Mucosa of gallbladder (tissue), 1 donor: ENCODE measurements at regions not wholly inside any gene's neighbourhood (a gene's known extent, or its start where the extent isn't known, plus 50 kb on each side); places are given as distances from the start of the nearest gene placed in this dataset.

Experiments used
- DNase-seq: peaks from one replicate; pipeline ENCODE4 v3.0.0-alpha.2; 2020; ENCODE audit warnings: low spot score
- donor health status: DM: no; HTN: no; CAD: no.

- no peak for DNase-seq
These were observed 113.6 kb downstream of the OAT start for GRCh38 chr10:124305131-124305530.

DNA sequence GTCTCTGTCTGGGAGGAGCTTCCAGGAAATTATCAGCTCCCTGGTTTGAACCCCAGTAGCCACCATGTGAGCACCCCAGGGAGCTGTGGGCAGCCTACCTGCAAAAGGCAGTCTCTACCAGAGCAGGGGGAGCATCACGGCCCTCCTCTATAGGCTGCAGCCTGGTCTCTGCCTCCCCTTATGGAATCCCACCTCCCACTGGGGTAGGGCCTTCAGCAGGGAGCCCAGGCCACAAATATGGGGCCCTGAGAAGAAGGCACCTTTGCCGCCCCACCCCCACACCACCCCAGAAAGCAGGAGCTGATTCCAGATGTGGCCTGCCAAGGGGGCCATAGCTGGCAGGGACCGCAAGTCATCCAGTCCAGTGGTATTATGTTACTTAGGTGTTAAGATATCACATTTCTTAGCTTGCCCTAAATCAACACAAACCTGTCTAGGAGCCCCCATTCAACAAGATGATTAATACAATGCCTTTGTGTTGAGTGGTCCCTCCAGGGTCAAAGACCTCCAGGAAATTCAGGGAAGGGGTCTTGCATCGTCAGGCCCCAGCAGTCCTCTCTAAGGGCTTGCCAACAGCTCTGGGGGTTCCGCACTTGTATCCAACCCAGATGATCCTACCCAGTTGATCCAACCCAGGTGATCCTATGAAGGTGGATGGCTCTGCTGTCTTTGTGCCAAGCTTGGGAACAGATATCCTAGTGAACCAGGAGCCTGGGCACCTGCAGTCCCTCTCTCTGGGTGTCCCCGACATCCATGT, 114.9 kb downstream of the OAT start:
- no peak for DNase-seq

- DNase-seq, result no peak
These were observed 115.7 kb downstream of the OAT start for GRCh38 chr10:124302951-124303505.

DNA sequence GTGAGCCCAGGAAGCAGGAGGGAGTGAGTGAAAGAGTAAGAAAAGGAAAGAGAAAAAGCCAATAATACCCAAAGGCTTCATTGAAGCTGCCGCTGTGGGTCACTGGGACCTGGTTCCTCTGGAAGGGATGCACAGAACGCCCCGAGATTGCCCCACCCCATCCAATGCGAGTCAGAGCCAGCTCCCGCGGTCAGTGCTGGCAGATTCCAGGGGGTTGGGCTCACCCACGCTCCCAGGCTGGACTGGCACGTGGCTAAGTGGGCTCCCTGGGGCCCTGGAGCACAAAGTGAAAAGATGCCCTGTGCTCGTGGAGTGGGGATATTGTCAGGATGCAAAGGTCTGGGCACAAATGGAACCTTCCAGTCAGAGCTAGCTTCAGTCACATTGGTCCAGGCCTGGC, 117.0 kb downstream of the OAT start:
- no peak for DNase-seq

DNA sequence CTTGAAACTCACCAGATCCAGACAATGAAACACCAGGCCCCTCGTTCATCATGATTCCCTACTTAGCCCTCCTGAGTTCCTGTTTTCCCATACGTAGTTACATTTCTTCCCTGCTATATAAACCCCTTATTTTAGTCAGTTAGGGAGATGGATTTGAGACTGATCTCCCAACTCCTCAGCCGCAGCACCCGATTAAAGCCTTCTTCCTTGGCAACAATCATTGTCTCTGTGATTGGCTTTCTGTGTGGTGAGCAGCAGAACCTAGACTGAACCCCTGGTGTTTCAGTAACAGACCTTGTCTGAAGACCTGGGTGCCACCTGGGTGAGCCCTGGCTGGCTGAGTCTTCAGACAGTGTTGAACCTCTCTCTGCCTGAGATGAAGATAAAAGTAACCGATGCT, 118.0 kb downstream of the OAT start:
- DNase-seq, result no peak

DNA sequence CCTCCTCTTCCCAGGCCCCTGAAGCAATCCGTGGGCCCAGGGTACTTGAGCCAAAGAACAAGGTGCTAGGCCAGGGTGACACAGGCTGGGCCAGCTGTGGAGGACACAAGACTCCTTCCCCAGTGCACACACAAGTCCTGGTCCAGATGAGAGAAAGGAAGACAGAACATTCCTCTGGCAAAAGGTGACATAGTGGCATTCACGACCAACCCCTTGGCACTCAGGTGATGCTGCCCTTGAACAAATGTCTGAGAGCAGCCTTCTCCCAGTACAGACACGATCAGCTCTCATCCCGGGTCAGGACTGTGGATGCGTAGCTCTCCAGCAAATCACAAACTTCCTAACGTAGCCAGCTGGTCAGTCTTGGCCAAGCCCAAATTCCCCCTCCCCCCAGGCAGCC, 118.5 kb downstream of the OAT start:
- DNase-seq, result no peak

DNA sequence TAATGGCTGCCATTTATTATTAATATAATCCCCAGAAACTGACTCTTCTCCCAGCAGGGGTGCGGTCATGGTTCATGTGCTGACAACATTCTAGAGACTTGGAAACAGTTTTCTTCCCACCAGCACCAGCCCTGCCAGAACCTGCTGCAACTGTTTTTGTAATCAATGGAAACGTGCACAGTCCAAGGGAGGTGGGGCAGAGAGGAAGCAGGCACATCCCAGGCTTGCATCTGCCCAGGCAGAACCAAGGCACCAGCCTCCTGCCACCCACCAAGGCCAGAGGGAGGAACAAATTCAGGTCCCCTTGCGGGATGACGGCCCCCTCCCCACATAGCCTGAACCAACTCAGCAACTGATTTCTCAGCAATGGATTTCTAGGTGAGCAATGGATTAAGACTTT, 119.0 kb downstream of the OAT start:
- DNase-seq, result no peak

GRCh38 chr10:124298891-124299290, 119.8 kb downstream of the OAT start:
- no peak for DNase-seq

GRCh38 chr10:124296813-124297788, 121.6 kb downstream of the OAT start:
- no peak for DNase-seq

- no peak for DNase-seq
These were observed 122.5 kb downstream of the OAT start for GRCh38 chr10:124296121-124296812.

GRCh38 chr10:124294811-124295770, 123.6 kb downstream of the OAT start:
- DNase-seq, result no peak

DNA sequence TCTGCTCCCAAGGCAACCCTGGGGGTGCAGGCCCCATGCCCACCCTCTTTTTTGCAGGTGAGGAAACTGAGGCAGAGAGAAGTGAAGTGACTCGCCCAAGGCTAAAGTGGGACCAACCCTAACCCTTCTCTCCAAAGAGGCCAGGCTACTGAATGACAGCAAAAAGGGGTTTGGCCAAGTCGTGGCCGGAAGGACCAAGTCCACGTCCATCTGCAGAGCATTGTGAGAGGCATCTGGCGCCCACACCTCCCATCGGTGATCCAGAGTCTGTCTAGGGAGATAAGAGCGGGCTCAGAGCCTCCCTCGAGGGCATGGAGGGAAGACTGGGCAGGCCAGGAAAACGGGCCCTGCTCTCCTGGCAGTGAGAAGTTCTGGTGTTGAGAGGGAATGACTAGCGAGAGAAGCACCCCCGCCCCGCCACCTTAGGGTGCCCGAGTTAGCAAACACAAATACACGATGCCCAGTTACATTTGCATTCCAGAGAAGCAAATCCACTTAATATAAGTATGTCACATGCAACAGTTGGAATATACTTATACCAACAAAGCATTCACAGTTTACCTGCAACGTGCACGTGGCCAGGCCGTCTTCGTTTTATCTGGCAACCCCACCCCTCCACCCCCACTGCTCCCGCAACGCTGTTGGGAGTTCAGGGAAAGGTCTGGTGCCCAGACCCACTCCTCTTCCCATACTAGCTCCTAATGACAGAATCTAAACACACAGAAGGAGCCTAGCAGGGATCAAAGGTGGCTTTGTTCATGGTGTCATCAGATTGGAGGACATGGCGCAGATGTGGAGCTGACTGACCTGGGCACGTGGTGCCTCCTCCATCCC, 124.9 kb downstream of the OAT start:
- no peak for DNase-seq

DNA sequence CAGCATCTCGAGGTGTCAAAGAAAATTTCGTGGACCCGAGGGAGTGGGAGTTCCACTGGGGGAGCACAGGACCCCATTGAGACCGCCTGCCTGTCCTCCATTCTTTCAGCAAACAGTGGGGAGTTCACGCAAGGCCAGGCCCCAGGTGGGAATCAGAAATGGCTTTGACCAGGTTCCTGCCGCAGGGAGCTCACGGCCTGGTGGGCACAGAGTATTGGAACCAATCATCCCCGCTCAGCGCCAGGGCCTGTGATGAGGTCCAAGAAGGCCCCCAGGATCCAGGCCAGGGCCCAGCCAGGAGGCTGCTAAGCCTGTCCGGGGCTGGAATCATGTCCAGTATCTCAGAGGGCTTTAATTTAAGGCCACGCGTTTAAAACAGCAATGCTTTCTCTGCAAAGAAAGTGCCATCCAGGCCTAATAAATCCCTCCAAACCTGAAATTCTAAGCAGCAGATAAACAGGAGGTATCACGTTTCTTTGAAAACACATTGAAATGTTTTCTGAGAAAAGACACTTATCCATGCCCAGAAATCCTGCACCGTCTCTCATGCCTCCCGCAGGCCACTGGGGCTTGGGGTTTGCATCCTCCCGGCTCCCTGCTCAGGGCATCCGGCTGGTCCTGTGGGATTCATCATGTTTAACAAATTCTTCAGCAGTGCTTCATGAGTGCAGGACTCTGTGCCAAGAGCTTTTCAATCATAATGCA, 125.7 kb downstream of the OAT start:
- DNase-seq, result no peak

- no peak for DNase-seq
These were observed 127.6 kb downstream of the OAT start for GRCh38 chr10:124291001-124291701.

DNA sequence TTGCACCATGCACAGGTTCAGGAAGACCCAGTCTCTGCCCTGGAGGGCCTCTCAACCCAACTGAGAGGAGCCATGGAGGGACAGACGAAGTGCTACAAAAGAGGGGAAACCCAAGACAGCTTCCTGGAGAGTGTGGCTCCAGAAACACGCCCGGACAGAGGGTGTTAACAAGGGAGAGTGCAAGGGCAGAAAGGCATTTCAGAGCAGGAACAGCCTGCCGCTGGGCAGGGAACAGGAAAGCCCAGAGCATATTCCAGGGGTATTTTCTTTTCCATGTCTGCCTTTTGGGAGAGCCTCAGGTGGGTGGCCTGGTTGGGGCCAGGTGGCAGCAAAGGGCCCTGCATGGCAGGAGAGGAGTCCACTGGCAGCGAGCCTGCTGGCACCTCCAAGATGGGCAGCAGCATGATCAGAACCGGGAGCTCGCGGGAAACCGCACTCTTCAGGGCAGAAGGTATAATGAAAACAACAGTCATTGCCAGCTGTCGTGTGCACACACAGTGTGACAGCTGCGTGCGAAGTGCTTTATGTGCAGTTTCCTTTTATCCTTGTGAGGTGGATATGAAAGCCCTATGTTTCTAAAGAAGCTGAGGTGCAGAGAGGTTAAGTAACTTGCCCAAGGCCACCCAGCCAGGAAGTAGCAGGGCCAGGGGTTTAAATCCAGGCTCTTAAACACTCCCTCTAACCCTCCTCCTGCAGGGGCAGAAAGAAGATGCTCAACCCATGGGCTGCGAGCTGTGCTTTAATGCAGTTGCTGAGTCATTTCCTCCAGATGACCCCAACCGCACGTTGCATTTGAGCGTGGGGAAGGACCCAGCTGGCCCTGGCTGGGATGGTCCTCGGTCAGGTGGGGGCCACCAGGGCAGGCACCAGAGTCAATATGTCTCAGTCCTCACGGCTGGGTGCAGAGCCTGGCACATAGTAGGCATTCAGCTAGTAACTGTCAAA, 128.6 kb downstream of the OAT start:
- DNase-seq, result no peak

DNA sequence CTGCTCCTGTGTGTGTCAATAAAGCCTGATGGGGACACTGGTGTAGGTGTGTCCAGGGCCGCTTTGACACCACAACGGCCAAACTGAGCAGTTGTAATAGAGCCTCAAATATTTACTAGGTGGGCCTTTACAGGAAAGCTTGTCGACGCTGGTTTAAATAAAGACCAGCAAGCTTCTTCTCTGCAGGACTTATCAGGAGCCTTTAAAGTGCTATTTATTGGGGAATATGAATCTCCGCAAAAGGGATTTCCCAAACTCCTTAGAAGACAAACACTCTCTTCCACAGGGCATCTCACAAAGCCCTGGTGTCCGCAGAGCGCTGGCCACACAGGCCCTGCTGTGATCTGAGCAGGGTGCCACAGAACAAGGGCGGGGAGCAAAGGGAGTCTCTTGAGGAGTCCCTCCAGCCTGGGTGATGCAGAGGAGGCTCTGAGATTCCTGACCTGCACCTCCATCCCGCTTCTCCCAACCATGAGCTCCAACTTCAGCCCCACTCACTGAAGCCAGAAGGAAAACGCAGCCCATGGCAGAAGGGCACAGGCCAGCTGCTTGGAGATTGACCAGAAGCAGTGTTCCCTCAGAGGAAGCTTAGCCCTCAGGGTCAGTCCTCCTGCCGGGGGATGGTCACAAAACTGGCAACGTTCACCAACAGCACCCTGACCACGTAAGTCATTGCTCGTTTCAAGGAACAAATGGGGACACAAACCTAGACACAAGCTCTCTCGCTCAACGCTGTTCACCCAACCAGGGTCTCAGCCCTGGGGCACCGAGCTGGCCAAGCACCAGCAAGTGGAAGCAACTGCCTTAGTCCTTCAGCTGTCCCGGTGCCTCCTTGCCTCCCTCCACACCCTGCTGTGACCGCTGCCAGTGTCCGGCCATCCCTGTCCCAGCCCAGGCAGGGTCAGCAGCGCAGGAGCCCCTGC, 129.5 kb downstream of the OAT start:
- no peak for DNase-seq
